Left kidney (tissue), 1 donor: ENCODE measurements at regions not wholly inside any gene's neighbourhood (a gene's known extent, or its start where the extent isn't known, plus 50 kb on each side); places are given as distances from the start of the nearest gene placed in this dataset.

Source experiments
- DNase-seq: peaks from one replicate; pipeline ENCODE4 v3.0.0-alpha.2; 2013

DNA sequence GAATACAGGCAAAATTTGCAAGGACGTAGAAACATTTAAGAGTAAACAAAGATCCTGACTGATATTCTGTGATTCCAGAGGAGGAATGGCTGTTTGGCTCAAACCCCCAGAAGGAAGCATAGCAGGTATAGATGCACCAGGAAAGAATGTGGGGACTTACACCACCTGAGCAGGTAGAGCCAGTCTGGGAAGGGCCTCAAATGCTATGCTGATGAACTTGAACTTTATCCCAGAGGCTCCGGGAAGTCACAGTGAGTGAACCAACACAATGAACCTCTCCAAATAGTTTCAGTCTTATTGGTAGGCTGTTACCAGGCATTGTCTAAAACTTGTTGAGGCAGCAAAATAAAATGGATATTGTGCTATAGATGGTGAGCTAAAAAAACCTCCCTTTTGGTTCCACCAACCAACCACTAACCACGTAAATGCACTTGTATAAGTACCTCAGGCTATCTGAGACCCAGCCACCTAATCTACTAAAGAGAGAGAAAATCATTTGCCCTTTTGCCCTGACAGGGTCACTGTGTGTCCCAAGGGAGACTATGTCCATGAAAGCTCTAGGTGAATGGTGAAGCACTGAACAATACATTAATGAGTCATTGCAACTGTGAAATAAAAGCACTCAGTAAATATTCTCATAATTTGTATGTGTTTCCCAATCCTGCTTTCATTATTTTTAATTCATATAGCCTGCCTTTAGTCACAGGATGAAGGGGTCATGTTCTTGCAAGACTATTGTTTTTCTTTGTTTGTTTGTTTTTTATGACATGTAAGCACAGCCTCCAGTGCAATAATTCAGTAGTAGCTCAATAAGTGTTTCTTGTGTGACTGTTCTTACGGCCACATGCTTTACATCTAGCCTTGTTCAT is 911.6 kb downstream of the EPHA4 start:
- no peak for DNase-seq

DNA sequence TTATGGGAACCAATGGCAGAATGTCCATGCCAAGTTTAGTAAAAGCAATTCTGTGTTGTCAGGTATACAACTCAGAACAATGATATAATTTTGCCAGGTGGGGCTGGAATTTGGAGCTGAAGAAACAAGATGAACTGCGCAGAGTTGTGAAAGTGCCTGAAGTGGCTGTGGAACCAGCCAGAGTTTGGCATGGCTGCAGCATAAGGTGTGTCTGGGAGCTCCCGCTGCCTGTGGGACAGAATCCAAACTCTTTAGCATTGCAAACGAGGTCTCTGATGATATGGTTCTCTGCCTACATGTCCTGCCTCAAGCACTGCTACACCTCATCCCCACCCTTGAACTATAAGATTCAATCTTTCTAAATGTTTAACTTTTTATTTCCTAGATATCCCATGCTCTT is 909.7 kb downstream of the EPHA4 start:
- no peak for DNase-seq

GRCh38 chr2:220663065-220663464 is 909.0 kb downstream of the EPHA4 start:
- no peak for DNase-seq

DNA sequence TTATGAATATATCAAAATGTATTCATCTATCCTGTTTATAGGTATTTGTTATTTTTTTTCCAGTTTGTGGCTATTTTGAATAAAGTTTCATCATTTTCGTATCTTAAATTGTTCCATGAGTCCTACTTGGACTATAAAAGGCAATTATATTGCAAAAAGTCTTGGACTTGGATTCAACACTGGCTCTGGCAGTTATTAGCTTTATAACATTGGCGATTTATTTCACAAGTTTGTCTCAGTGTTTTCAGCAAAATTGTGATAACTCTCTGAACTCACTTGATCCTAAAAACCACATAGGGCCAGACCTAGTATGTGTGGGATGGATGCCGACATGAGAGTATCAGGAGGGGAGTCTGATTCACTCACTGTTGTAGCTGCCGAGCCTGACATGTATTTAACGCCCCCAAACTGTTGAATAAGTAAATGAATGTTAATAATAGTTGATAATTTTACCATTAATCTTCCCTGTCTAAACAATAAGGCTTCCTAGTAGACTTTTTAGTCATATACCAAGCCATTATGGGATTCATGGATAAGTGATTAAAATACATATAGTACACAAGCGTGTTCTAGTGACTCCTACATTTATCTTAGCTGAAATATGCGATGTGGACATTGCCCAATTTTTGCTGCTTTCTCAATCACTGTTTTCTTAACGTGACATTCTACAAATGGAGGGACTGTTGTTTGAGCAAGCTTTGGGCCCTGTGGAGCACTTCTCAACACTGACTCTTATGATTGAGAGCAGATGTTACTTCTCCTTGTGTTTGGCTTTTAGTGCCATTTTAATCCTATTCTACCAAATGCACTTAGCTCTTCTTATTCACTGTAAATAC is 907.6 kb downstream of the EPHA4 start:
- no peak for DNase-seq

GRCh38 chr2:220665108-220665471 is 907.0 kb downstream of the EPHA4 start:
- DNase-seq: no peak

GRCh38 chr2:220669324-220669723 is 902.8 kb downstream of the EPHA4 start:
- no peak for DNase-seq

DNA sequence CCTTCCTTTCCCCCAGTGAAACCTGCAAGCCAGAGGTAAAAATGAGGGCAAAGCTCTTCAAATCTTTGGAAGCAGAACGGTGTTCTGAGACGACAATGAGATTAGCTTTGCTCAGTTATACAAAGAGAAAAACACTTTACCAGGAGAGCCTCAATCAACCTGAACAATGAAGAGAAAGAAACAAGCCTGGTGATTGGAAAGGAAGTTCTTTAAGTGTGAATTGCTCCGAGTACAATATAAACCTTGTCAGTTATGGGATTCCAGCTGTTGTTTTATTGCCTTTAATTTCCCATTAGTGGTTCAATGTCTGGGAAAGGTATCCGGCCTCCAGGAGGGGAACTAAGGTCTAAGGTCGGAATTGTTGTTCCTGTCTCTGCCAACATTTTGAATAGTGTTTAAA is 901.6 kb downstream of the EPHA4 start:
- no peak for DNase-seq

DNA sequence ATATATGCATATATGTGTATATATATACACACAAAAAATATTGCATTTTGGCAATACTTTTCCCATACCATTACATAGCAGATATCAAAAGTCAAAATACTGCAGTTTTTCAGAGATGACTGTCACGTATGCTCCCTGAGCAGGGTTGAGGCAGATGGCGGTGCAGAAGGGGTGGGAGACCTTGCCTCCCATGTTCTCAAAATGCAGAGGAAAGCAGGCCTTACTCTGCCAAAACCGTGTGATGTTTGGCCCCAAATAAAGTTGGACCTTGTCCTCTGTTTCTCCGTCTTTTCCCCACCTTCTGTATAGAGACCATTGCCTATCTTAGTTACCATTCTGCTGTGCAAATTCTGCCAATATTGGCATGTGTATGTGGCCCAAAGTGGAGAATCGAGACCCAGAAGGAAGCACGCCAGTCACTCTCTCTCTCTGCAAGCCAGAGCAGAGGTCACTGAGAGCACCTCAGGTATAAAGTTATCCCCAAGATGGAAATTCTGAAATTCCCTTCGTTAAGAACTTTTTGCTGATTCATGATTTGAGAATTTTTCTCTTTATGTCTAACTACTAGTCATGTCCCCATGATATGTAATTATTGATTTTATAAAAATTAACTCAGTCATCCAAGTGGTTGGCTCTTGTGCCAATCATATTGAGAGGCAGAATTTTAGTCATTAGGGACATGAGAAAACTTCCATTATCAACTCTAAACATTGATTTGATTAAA is 898.8 kb downstream of the EPHA4 start:
- no peak for DNase-seq

DNA sequence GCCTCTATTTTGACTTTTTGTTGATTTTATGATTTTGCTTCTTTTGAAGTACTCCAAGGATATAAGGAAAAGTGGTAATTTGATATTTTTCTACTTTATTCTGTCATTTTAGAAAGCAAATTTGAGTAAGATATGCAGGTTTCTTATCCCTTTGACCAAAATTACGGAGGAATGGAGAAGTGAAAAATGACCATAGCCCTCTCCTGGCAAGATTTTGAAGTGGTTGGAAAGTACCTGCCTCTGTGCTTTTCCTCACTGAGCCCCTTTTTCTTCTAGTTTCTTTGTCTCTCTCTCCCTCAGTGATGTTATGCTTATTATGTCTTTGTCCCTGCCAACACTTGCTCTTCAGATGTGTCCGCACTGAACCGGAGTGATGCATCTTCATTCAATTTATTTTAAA is 898.1 kb downstream of the EPHA4 start:
- DNase-seq: no peak

DNA sequence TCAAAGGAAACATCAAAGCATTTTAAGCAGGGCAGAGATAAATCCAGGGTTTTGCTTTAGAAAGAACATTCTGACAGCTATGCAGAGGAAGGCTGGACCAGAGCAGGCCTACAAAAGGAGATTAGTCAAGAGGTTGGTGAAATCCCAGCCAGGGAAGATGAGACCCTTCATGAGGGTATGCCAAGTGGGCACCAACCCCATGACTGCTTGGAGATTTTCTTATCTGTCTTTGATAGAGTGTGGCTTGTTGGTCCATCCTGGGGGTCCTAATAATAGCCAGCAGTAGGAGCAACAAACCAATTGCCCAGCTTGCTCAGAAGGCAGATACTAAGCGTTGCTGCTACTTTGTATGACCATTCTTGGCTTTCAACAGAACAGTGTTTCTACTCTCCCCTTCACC is 895.4 kb downstream of the EPHA4 start:
- DNase-seq: no peak

- DNase-seq: no peak
Measured at GRCh38 chr2:220678943-220679342, 893.2 kb downstream of the EPHA4 start.

DNA sequence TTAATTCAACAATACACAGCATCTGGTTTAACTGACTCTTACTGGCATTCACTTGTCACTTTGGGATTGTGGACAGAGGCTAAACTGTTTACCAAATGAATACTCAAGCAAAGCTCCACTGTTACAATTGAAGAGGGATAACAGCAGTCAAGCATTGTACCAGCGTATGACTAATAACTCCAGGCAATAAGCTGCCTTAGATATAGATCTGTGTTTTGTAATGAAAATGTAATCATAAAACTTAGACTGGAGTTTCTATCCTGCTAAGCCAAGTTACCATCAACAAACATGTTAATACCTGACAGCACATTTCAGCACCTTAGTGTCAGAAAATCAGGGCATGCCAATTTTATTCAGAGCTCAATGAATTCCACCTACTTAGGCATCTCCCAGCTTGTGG is 889.5 kb downstream of the EPHA4 start:
- DNase-seq: no peak

GRCh38 chr2:220684099-220684498 is 888.0 kb downstream of the EPHA4 start:
- no peak for DNase-seq

GRCh38 chr2:220687231-220687843 is 884.8 kb downstream of the EPHA4 start:
- DNase-seq: peak; percentile 46

DNA sequence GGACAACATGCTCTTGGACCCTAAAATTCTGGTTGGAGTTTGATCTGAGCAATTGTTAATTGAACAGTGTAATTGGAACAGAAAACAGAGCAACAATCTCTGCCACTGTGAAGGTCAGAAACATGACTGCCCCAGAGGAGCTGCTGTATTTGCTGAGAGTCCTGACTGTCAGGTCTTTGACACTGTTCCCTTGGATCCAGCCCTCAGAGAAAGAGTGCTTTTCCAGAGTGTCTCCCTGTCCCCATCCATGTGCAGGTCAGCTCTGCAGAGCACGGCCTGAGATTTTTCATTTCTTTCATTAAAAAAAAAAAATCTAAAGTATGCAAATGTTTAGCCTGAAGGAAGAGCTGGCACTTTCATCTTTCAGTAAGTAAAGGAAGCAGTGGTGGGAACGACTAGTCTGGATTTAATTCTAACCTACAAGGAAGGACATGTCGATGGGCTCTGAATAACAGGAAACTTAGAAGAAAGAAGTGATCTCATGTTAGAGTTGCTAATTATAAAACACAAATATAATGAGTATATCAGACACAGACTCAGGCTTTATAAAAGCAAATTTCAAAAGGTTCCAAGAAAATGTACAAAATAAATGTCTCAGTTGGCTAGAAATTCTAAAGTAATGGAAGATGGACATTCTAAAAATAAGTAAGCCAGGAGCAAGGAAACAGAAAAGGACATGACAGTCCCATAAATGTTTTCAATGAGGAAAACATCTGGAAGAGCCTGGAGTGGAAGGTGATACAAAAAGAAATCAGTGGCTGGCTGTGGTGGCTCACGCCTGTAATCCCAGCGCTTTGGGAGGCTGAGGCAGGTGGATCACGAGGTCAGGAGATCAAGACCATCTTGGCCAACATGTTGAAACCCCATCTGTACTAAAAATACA is 876.5 kb downstream of the EPHA4 start:
- DNase-seq: no peak

DNA sequence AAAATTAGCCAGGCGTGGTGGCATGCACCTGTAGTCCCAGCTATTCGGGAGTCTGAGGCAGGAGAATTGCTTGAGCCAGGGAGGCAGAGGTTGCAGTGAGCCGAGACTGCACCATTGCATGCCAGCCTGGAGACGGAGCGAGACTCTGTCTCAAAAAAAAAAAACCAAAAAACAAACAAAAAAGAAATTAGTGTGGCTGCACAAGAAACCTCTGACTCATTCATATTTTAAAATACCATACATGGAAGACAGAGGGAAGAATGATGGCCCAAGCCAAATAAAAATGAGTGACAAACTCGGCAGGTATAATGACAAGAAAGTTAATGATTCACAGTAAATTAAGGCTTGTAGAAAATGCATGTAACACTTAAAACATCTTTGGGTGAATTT is 875.8 kb downstream of the EPHA4 start:
- no peak for DNase-seq

- DNase-seq: no peak
Measured at GRCh38 chr2:220697011-220697410, 875.1 kb downstream of the EPHA4 start.

GRCh38 chr2:220701115-220701514 is 871.0 kb downstream of the EPHA4 start:
- DNase-seq: no peak

- no peak for DNase-seq
Measured at GRCh38 chr2:220703279-220703678, 868.8 kb downstream of the EPHA4 start.

GRCh38 chr2:220704081-220704480 is 868.0 kb downstream of the EPHA4 start:
- no peak for DNase-seq

- DNase-seq: no peak
Measured at GRCh38 chr2:220704810-220705209, 867.3 kb downstream of the EPHA4 start.
